ENCODE measurements at regions not wholly inside any gene's neighbourhood (a gene's known extent, or its start where the extent isn't known, plus 50 kb on each side); places are given as distances from the start of the nearest gene placed in this dataset.

GRCh38 chr2:157203651-157204050 lies 53.9 kb upstream of the GALNT5 start:
- H3K27ac ChIP-seq (ENCODE audit: low read depth): no peak overlapping the region
- no peak overlapping the region for H3K4me3 Mint-ChIP-seq
- ATAC-seq: no peak
- H3K9me3 Mint-ChIP-seq: no peaks in the 10 kb centered on the region
- no peaks in the 10 kb centered on the region for H3F3A ChIP-seq (replicated peaks; ENCODE audit: low read depth)
- no peaks in the 10 kb centered on the region for H3K9me2 ChIP-seq (ENCODE audit: insufficient read depth)
- H3K27ac Mint-ChIP-seq: no peak overlapping the region
- no peaks in the 10 kb centered on the region for H3K4me1 ChIP-seq (ENCODE audit: insufficient read depth)
- peaks cover 8% of the 10 kb centered on the region; the same call in 2 of the 3 replicates for H3K4me1 Mint-ChIP-seq
- TF ChIP-seq CTCF (conservative IDR thresholded peaks at IDR 0.05; ENCODE audit: low read depth in 2 of 2) (no peak), EZH2 (IDR thresholded peaks at IDR 0.05; ENCODE audit: low read depth, unreplicated experiment) (no peak), ETS1 (IDR thresholded peaks at IDR 0.05) (no peak)
- H3K4me3 ChIP-seq: no peak overlapping the region
- H3K36me3 Mint-ChIP-seq (ENCODE audit: low read depth): no peaks in the 10 kb centered on the region
- DNase-seq (ENCODE audit: low spot score): no peak
- no peak overlapping the region for H2AFZ ChIP-seq
- no peaks in the 10 kb centered on the region for H3K36me3 ChIP-seq (ENCODE audit: insufficient read depth)
- H3K27me3 ChIP-seq (ENCODE audit: insufficient read depth): no peaks in the 10 kb centered on the region
- no peak overlapping the region for H3K4me2 ChIP-seq
- no peaks in the 10 kb centered on the region for H3K27me3 Mint-ChIP-seq (ENCODE audit: insufficient read depth, low read depth, poor library complexity)
- H4K20me1 ChIP-seq (replicated peaks; ENCODE audit: insufficient read depth): no peaks in the 10 kb centered on the region
- H3K79me2 ChIP-seq (replicated peaks; ENCODE audit: insufficient read depth): no peaks in the 10 kb centered on the region

- H3K36me3 ChIP-seq (ENCODE audit: insufficient read depth): no peaks in the 10 kb centered on the region
- no peaks in the 10 kb centered on the region for H3K4me1 ChIP-seq (ENCODE audit: insufficient read depth)
- no peak overlapping the region for H3K27ac ChIP-seq (ENCODE audit: low read depth)
- Mint-ChIP-seq H3K27me3 (ENCODE audit: insufficient read depth, low read depth, poor library complexity) (no peaks in the 10 kb centered on the region), H3K36me3 (ENCODE audit: low read depth) (no peaks in the 10 kb centered on the region), H3K9me3 (no peaks in the 10 kb centered on the region), H3K4me3 (no peak overlapping the region), H3K4me1 (peaks cover 8% of the 10 kb centered on the region; the same call in 2 of the 3 replicates), H3K27ac (no peak overlapping the region)
- H3K27me3 ChIP-seq (ENCODE audit: insufficient read depth): no peaks in the 10 kb centered on the region
- H3F3A ChIP-seq (replicated peaks; ENCODE audit: low read depth): no peaks in the 10 kb centered on the region
- DNase-seq (ENCODE audit: low spot score) (no peak), ATAC-seq (no peak)
- no peak overlapping the region for H3K4me2 ChIP-seq
- no peak for TF ChIP-seq ZNF331 (CRISPR knock-in tag; IDR thresholded peaks at IDR 0.05; ENCODE audit: low read depth)
- TF ChIP-seq ETS1 (IDR thresholded peaks at IDR 0.05): no peak
- TF ChIP-seq CTCF (conservative IDR thresholded peaks at IDR 0.05; ENCODE audit: low read depth in 2 of 2): no peak
- no peak for TF ChIP-seq EZH2 (IDR thresholded peaks at IDR 0.05; ENCODE audit: low read depth, unreplicated experiment)
- H3K4me3 ChIP-seq: no peak overlapping the region
- H3K79me2 ChIP-seq (replicated peaks; ENCODE audit: insufficient read depth): no peaks in the 10 kb centered on the region
- H4K20me1 ChIP-seq (replicated peaks; ENCODE audit: insufficient read depth): no peaks in the 10 kb centered on the region
- no peak overlapping the region; the same call in 1 of the 2 replicates for H2AFZ ChIP-seq
- no peaks in the 10 kb centered on the region for H3K9me2 ChIP-seq (ENCODE audit: insufficient read depth)
Measured at GRCh38 chr2:157204401-157204800, 53.1 kb upstream of the GALNT5 start.
